Left ventricle myocardium superior (tissue), 1 donor: ENCODE measurements at regions not wholly inside any gene's neighbourhood (a gene's known extent, or its start where the extent isn't known, plus 50 kb on each side); places are given as distances from the start of the nearest gene placed in this dataset.
A peak's percentile ranks its signal among the peaks of the same experiment; 100 is the strongest.
"Not testable (repeated sequence)": the region's sequence is repeated elsewhere in the genome, so short reads cannot be mapped to it uniquely, and the experiment has no call there.

Experiments
- ATAC-seq: fragments of 200-7000 bp; cut with Tn5 transposase; one replicate; pipeline ENCODE4 v1.9.1; 2020; ENCODE audit warnings: mild to moderate bottlenecking, moderate library complexity
- DNase-seq: peaks from one replicate; pipeline ENCODE4 v3.0.0-alpha.2; 2020
- intact Hi-C: fragments of 100-400 bp; cut with micrococcal nuclease; formaldehyde crosslinking; loops from one replicate; pipeline ENCODE4 v1.11.0; 2022
- donor health status: DM: no; HTN: yes; CAD: no; lungs with severe emphysema.

DNA sequence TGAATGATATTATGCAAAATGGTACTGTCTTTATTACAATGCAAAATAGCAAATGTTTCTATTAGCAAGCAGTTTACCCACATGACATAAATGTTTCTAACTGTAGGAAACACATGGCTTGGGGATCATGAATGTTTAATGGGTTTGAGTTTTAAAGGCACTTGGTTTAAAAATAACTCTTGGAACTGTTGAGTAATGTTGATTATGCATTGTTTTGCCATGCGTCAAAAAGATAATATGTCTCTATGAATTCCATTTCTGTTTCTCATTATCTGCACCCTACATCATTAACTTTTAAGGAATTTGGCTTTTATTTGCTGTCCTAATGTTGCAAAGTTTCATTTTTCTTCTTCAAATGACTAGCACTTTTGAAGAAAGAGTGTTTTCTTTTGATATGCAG lies 1355.5 kb downstream of the SUCLG1 start:
- ATAC-seq (peak; percentile 39), DNase-seq (no peak)
- intact Hi-C loops, result no loop called here

GRCh38 chr2:83089051-83089450 lies 1370.0 kb downstream of the SUCLG1 start:
- ATAC-seq, intact Hi-C loops, DNase-seq: not testable (repeated sequence)

DNA sequence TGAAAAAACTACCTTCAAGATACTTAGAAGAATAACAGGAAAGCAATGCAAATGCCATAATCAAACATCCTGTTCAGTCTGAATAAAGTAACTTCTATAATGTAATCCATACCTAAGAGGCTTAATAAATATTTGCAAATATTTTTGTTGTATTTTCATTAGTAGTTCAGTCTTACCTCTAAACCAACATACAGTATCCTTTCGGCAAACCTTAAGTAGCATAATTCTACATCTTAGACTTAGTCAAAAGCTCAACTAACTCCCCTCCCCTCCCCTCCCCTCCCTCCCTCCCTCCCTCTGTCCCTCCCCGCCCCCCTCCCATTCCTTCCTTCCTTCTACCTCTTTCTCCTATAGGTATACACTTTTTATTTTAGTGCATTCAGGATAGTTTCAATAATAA lies 1373.2 kb downstream of the SUCLG1 start:
- ATAC-seq, result no peak
- intact Hi-C loops, result no loop called here
- DNase-seq, result no peak

- intact Hi-C loops, result no loop called here
- ATAC-seq (peak; percentile 99), DNase-seq (no peak)
Observed at GRCh38 chr2:83081826-83082690, 1377.0 kb downstream of the SUCLG1 start.

DNA sequence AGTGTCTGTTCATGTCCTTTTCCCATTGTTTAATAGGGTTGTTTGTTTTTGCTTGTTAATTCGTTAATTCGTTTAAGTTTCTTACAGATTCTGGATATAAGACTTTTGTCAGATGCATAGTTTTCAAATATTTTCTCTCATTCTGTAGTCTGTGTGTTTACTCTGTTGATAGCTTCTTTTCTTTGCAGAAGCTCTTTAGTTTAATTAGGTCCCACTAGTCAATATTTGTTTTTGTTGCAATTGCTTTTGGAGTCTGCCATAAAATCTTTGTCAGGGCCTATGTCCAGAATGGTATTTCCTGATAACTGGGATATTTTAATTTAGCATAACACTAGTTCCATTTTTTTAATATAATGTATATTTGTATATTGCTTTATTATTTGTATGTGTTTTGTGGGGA lies 1380.1 kb downstream of the SUCLG1 start:
- intact Hi-C loops, result no loop called here
- no peak for DNase-seq
- ATAC-seq, result no peak

- ATAC-seq (no peak), DNase-seq (no peak)
- intact Hi-C loops, result no loop called here
Observed at GRCh38 chr2:83072767-83073166, 1386.3 kb downstream of the SUCLG1 start.

- no peak for ATAC-seq
- intact Hi-C loops, result no loop called here
- DNase-seq, result no peak
Observed at GRCh38 chr2:83071914-83072313, 1387.2 kb downstream of the SUCLG1 start.

GRCh38 chr2:83071352-83071751 lies 1387.7 kb downstream of the SUCLG1 start:
- intact Hi-C loops, result no loop called here

GRCh38 chr2:83069724-83070123 lies 1389.4 kb downstream of the SUCLG1 start:
- intact Hi-C loops, result no loop called here
- no peak for DNase-seq
- no peak for ATAC-seq

More at GRCh38 chr2:83071352-83071751, 1387.7 kb downstream of the SUCLG1 start:
- no peak for ATAC-seq
- DNase-seq, result no peak

- ATAC-seq (no peak), DNase-seq (no peak)
- intact Hi-C loops, result no loop called here
Observed at GRCh38 chr2:83068714-83069113, 1390.4 kb downstream of the SUCLG1 start.

- ATAC-seq (no peak), DNase-seq (no peak)
- intact Hi-C loops, result no loop called here
Observed at GRCh38 chr2:83067947-83068346, 1391.1 kb downstream of the SUCLG1 start.

DNA sequence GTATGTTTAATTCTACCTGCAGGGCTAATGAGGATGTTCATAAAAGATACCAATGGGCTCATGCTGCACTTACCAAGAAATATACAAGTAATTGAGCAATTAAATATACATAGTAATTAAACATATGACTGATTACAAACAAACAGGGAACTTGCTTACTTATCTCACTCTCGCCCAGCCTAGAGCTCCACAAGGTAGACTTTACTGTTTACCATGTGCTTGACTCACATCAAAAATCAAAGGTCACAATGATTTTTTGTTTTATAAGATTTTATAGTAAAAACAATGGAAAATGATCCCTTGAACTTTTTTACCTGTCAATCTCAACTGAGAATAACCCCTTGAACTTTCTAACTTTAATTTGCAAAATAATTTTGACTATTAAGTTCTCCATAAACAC lies 1395.1 kb downstream of the SUCLG1 start:
- DNase-seq (no peak), ATAC-seq (no peak)
- intact Hi-C loops, result no loop called here

GRCh38 chr2:83063511-83063910 lies 1395.6 kb downstream of the SUCLG1 start:
- intact Hi-C loops, result no loop called here
- no peak for ATAC-seq
- DNase-seq, result no peak

DNA sequence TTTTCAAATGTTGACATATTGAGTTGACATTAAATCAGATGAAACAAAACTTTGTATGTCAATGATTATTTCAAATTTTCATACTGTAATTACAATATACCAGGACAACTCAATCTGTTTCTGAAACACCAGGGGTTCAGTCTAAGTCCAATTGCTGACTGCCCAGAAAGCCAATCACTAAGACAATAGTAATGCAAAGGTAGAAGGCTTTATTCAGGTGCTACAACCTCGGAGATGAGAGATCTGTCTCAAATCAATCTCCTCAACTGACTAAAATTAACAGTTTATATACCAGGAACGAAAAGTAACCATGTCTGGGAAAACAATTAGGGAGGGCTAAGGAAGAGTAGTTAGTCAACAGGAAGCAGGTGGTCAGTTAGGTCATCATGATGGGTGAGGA lies 1400.4 kb downstream of the SUCLG1 start:
- intact Hi-C loops, result no loop called here
- DNase-seq (no peak), ATAC-seq (no peak)

- ATAC-seq, result no peak
- DNase-seq, result no peak
- intact Hi-C loops, result no loop called here
Observed at GRCh38 chr2:83055376-83056010, 1403.6 kb downstream of the SUCLG1 start.

DNA sequence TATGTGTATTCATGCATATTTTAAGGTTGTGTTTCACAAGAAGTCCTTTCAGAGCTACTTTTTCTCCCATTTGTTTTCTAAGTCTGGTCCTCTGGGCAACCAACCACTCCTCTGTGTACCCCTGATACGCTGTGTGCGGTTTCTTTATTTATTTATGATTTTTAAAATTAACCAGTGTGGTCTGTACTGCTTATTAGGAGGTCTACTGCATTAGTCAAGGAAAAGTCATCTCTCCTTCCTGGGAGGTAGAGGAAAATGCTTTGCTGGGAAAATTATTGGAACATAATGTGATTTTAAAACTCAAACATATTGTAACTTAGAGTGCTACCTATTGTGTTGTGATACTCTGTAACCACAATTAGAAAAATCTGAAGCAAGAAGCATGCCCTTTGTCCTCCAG lies 1404.3 kb downstream of the SUCLG1 start:
- no peak for ATAC-seq
- intact Hi-C loops, result no loop called here

DNA sequence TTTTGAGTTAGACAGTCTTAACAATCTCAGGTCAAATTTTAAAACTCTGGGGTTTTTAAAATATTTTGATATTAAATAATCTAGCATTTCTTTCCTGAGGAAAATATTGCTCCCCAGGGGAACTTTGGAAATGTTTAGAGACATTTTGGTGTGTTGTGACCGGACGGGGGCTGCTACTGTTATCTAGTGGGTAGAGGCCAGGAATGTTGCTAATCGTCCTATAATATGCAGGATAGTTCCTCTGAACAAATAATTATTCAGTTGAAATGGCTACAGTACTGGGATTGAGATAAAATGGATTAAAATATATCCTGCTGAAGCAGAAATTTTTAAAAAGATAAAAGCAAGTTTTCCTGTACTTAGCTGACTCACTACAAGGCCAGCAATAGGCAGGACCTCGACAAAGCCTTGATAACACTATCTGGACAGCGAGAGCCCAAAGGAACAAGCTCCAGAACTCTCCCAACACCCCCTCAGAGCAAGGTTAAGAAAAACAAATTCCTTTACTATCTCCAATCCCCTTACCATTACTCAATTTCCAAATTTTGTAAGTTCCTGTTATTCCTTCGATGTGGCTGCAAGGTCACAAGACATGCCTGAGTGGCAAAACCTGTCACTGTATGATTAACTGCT lies 1407.4 kb downstream of the SUCLG1 start:
- no peak for ATAC-seq
- no peak for DNase-seq
- intact Hi-C loops, result no loop called here

More for the DNA sequence above, 1404.3 kb downstream of the SUCLG1 start:
- no peak for DNase-seq

DNA sequence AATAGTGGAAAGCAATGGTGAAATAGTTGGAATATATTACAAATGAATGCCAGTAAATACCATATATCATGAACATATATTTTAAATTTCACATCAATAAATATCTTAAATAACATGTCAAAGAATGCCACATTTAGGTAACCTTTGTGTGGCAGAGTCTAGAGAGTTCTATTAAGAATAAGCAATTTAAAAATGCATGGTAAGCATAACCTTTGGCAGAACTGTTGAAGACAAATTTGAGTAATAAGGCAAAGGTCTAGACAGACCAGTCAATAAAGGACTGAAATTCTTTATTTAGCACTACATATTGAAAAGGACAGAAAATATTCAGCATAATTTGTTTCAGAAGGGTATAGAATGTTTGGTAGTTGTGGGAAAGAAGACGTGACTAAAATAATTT lies 1417.0 kb downstream of the SUCLG1 start:
- ATAC-seq, result no peak
- no peak for DNase-seq
- intact Hi-C loops, result no loop called here

DNA sequence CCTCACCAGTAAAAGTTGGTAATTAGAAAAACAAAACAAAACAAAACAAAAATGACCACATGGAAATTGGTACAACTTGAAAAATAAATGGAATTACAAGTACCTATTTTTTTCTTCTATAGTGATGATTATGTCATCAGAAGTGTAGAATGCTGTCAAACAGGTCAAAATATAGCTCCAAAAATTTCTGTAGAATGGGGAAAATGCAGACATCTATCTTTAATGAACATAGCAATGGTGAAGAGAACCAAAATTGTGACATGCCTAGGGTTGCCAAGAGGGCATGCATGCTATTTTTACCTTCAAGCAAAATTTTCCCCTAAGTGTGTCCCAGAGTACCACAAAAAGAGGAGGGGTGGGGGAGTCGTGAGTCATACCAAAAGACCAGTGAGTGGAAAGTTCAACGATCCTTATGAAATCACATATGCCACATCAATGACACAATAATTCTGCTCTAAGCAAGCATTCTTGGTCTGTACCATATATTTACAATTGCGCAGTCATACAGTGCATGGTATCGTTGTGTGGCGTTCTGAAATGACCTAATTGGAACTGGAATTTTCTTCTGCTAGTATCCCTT lies 1436.4 kb downstream of the SUCLG1 start:
- DNase-seq (no peak), ATAC-seq (no peak)
- intact Hi-C loops, result no loop called here
